GM23338 (cell line): ENCODE measurements at regions not wholly inside any gene's neighbourhood (a gene's known extent, or its start where the extent isn't known, plus 50 kb on each side); places are given as distances from the start of the nearest gene placed in this dataset.

Experiments used
- ATAC-seq: fragments of 200-7000 bp; cut with Tn5 transposase; 3 replicates; pipeline ENCODE4 v1.9.1; 2020
- DNase-seq: peaks from one replicate; pipeline ENCODE4 v3.0.0-alpha.2; 2015; ENCODE audit warnings: low spot score
- H2AFZ ChIP-seq: fragments of 200-600 bp; sonication (generic); 2 replicates; pipeline ENCODE4 v1.8.0; 2016; ENCODE audit warnings: antibody characterized with exemption, mild to moderate bottlenecking, moderate library complexity
- H3F3A ChIP-seq: fragments of 200-600 bp; sonication (generic); replicated peaks from 2 replicates; pipeline ENCODE4 v1.8.0; 2017; ENCODE audit warnings: antibody characterized with exemption, mixed run types, low read depth
- H3K27ac ChIP-seq: fragments of 200-600 bp; sonication (generic); 2 replicates; pipeline ENCODE4 v1.6.1; 2016; ENCODE audit warnings: low read depth
- H3K27me3 ChIP-seq: fragments of 200-600 bp; sonication (generic); 2 replicates; pipeline ENCODE4 v1.8.0; 2016; ENCODE audit warnings: mild to moderate bottlenecking, mixed run types, moderate library complexity; ENCODE audit not compliant: insufficient read depth
- H3K36me3 ChIP-seq: fragments of 200-600 bp; sonication (generic); 2 replicates; pipeline ENCODE4 v1.8.0; 2016; ENCODE audit warnings: mild to moderate bottlenecking; ENCODE audit not compliant: insufficient read depth
- H3K4me1 ChIP-seq: fragments of 200-600 bp; sonication (generic); 2 replicates; pipeline ENCODE4 v1.8.0; 2016; ENCODE audit warnings: mild to moderate bottlenecking, moderate library complexity; ENCODE audit not compliant: insufficient read depth
- H3K4me2 ChIP-seq: fragments of 200-600 bp; sonication (generic); 2 replicates; pipeline ENCODE4 v1.7.1; 2017; ENCODE audit warnings: mixed run types
- H3K4me3 ChIP-seq: fragments of 200-600 bp; sonication (generic); 2 replicates; pipeline ENCODE4 v1.6.1; 2016; ENCODE audit warnings: mixed run types
- H3K79me2 ChIP-seq: fragments of 200-600 bp; sonication (generic); replicated peaks from 2 replicates; pipeline ENCODE4 v1.8.0; 2017; ENCODE audit warnings: mild to moderate bottlenecking; ENCODE audit not compliant: insufficient read depth
- H3K9me2 ChIP-seq: fragments of 200-600 bp; sonication (generic); 2 replicates; pipeline ENCODE4 v1.8.0; 2017; ENCODE audit not compliant: insufficient read depth
- H4K20me1 ChIP-seq: fragments of 200-600 bp; sonication (generic); replicated peaks from 2 replicates; pipeline ENCODE4 v1.8.0; 2017; ENCODE audit warnings: mild to moderate bottlenecking; ENCODE audit not compliant: insufficient read depth
- H3K27ac Mint-ChIP-seq: 2 replicates; pipeline ENCODE4 v1.8.0; 2020; ENCODE audit warnings: inconsistent platforms, mild to moderate bottlenecking, moderate library complexity, mixed read lengths
- H3K27me3 Mint-ChIP-seq: 3 replicates; pipeline ENCODE4 v1.8.0; 2022; ENCODE audit warnings: low read depth, mild to moderate bottlenecking, moderate library complexity, mixed read lengths, inconsistent platforms; ENCODE audit not compliant: insufficient read depth, poor library complexity
- H3K36me3 Mint-ChIP-seq: 3 replicates; pipeline ENCODE4 v1.8.0; 2021; ENCODE audit warnings: low read depth, mild to moderate bottlenecking, inconsistent platforms, moderate library complexity, mixed read lengths
- H3K4me1 Mint-ChIP-seq: 3 replicates; pipeline ENCODE4 v1.8.0; 2020; ENCODE audit warnings: mild to moderate bottlenecking, inconsistent platforms, mixed read lengths
- H3K4me3 Mint-ChIP-seq: 3 replicates; pipeline ENCODE4 v1.8.0; 2021; ENCODE audit warnings: moderate library complexity, mild to moderate bottlenecking, inconsistent platforms, mixed read lengths
- H3K9me3 Mint-ChIP-seq: 3 replicates; pipeline ENCODE4 v1.8.0; 2020; ENCODE audit warnings: moderate library complexity, mild to moderate bottlenecking, inconsistent platforms, mixed read lengths
- CREB1 ChIP-seq: fragments of 250-450 bp; sonication (Bioruptor Pico); IDR thresholded peaks from 2 replicates; pipeline ENCODE4 v1.5.0; 2020; ENCODE audit warnings: low read depth, mild to moderate bottlenecking, moderate library complexity
- EZH2 ChIP-seq: fragments of 200-600 bp; sonication (generic); IDR thresholded peaks from one replicate; pipeline ENCODE4 v1.8.0; 2017; ENCODE audit warnings: antibody characterized with exemption, mild to moderate bottlenecking, low read depth; ENCODE audit not compliant: unreplicated experiment
- EZH2phosphoT487 ChIP-seq: fragments of 200-600 bp; sonication (generic); IDR thresholded peaks from one replicate; pipeline ENCODE4 v1.8.1; 2018; ENCODE audit warnings: antibody characterized with exemption; ENCODE audit not compliant: unreplicated experiment
- NANOG ChIP-seq: IDR thresholded peaks from 2 replicates; pipeline ENCODE4 v1.6.1; 2016; ENCODE audit warnings: antibody characterized with exemption, borderline replicate concordance
- POLR2AphosphoS5 ChIP-seq: IDR thresholded peaks from 2 replicates; pipeline ENCODE4 v1.6.1; 2016; ENCODE audit warnings: antibody characterized with exemption, low read depth
- STAT1 ChIP-seq: IDR thresholded peaks from one replicate; pipeline ENCODE4 v1.6.1; 2016; ENCODE audit warnings: antibody characterized with exemption; ENCODE audit not compliant: unreplicated experiment
- ZNF114 ChIP-seq: fragments of 250-450 bp; sonication (Bioruptor Pico); IDR thresholded peaks from 2 replicates; pipeline ENCODE4 v1.5.0; 2020; ENCODE audit warnings: mild to moderate bottlenecking, moderate library complexity
- TF ChIP-seq, protein P1 (sequence below): IDR thresholded peaks from one replicate; pipeline ENCODE4 v1.6.1; 2018; ENCODE audit warnings: antibody characterized with exemption; ENCODE audit not compliant: unreplicated experiment
- TF ChIP-seq, protein P2 (sequence below): IDR thresholded peaks from 2 replicates; pipeline ENCODE4 v1.6.1; 2016; ENCODE audit warnings: antibody characterized with exemption

DNA sequence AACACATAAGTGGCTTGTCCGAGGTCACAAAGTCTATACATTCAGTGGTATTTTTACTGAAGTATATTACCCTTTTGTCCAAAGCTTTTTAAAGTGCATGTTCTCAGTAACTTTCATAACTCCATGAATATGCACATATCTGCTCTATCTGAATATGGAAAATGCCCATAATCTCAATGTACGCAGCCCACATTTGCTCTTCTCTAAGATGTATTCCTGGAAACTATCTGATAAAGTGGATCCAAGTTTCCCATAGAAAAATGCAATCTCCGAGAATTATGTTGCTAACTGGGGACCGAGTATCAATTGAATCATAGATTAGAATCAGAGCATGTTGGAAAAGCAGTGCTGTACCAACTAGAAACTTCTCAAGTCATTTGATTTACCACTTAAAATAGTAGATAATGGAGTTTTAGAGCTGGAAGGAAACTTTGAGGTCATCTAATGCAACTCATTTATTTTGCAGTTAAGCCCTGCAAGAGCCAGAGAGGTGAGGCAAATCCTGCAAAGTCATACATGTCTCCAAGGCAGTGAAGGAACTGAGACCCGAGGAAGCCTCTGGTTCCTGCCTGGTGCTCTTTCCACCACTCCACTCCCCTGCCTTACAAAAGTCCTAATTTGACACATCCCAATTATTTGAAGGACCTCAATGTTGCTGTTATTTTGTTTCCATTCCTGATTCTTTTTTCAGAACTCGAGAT is 69.4 kb downstream of the CYCS start:
- no peaks in the 10 kb centered on the region for H3K36me3 Mint-ChIP-seq
- H2AFZ ChIP-seq = 0 out of 2 replicates have a peak overlapping the region, but pooled peaks have one; percentile 10
- no peaks in the 10 kb centered on the region; the same call in 1 of the 2 replicates for H3K4me1 ChIP-seq
- no peak overlapping the region for H3K4me2 ChIP-seq
- DNase-seq (no peak), ATAC-seq (no peak)
- no peaks in the 10 kb centered on the region for H3K79me2 ChIP-seq
- no peaks in the 10 kb centered on the region for H3F3A ChIP-seq
- H3K4me3 ChIP-seq = no peak overlapping the region
- H3K27ac ChIP-seq = no peak overlapping the region
- peaks cover 10% of the 10 kb centered on the region for H3K27me3 Mint-ChIP-seq
- H3K9me3 Mint-ChIP-seq = no peaks in the 10 kb centered on the region; the same call in 2 of the 3 replicates
- H3K9me2 ChIP-seq = no peaks in the 10 kb centered on the region
- no peaks in the 10 kb centered on the region for H4K20me1 ChIP-seq
- H3K4me1 Mint-ChIP-seq = peaks cover 7% of the 10 kb centered on the region; the same call in 2 of the 3 replicates
- TF ChIP-seq, protein P1, sequence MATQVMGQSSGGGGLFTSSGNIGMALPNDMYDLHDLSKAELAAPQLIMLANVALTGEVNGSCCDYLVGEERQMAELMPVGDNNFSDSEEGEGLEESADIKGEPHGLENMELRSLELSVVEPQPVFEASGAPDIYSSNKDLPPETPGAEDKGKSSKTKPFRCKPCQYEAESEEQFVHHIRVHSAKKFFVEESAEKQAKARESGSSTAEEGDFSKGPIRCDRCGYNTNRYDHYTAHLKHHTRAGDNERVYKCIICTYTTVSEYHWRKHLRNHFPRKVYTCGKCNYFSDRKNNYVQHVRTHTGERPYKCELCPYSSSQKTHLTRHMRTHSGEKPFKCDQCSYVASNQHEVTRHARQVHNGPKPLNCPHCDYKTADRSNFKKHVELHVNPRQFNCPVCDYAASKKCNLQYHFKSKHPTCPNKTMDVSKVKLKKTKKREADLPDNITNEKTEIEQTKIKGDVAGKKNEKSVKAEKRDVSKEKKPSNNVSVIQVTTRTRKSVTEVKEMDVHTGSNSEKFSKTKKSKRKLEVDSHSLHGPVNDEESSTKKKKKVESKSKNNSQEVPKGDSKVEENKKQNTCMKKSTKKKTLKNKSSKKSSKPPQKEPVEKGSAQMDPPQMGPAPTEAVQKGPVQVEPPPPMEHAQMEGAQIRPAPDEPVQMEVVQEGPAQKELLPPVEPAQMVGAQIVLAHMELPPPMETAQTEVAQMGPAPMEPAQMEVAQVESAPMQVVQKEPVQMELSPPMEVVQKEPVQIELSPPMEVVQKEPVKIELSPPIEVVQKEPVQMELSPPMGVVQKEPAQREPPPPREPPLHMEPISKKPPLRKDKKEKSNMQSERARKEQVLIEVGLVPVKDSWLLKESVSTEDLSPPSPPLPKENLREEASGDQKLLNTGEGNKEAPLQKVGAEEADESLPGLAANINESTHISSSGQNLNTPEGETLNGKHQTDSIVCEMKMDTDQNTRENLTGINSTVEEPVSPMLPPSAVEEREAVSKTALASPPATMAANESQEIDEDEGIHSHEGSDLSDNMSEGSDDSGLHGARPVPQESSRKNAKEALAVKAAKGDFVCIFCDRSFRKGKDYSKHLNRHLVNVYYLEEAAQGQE = no peak
- TF ChIP-seq, protein P2, sequence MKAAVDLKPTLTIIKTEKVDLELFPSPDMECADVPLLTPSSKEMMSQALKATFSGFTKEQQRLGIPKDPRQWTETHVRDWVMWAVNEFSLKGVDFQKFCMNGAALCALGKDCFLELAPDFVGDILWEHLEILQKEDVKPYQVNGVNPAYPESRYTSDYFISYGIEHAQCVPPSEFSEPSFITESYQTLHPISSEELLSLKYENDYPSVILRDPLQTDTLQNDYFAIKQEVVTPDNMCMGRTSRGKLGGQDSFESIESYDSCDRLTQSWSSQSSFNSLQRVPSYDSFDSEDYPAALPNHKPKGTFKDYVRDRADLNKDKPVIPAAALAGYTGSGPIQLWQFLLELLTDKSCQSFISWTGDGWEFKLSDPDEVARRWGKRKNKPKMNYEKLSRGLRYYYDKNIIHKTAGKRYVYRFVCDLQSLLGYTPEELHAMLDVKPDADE = no peak
- no peak for TF ChIP-seq CREB1
- H3K27me3 ChIP-seq = no peaks in the 10 kb centered on the region
- H3K27ac Mint-ChIP-seq = no peak overlapping the region
- no peak overlapping the region for H3K4me3 Mint-ChIP-seq
- H3K36me3 ChIP-seq = no peaks in the 10 kb centered on the region

DNA sequence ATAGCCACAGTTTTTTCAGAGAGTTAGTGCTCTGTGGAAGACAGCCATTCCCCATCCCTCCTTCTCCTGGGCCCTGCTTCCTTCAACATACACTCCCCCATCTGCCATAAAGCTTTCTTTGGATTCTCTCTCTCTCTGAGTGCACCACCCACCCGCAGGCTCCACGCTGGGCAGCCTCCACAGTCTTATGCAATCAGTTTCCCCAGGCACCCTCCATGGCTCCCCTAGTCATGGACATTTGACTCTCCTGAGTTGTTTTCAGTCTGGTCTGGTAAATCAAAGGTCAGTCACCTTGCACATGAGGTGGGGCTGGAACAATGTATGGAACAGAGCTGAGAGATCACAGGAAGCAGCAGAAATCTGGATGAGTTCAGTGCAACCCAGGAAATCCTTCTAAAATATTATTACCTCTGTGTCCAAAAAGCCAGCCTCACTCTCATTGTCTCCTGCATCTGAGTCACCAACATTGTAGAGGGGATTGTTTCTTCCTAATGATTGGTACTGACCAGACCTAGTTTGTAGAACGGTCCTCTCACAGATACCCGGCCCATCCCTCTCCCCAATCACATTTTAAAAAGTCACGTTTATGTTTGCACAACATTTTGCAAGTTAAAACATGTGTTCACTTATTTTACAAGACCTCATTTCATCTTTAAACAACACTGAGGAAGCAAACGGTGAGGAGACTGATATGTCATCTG is 70.1 kb downstream of the CYCS start:
- ATAC-seq (no peak), DNase-seq (no peak)
- Histone ChIP-seq H3K4me2 (no peak overlapping the region), H3K9me2 (no peaks in the 10 kb centered on the region), H3F3A (no peaks in the 10 kb centered on the region), H3K4me1 (no peaks in the 10 kb centered on the region; the same call in 1 of the 2 replicates), H3K27me3 (no peaks in the 10 kb centered on the region), H3K27ac (no peak overlapping the region), H2AFZ (0 out of 2 replicates have a peak overlapping the region, but pooled peaks have one; percentile 10), H3K36me3 (no peaks in the 10 kb centered on the region), H4K20me1 (no peaks in the 10 kb centered on the region), H3K79me2 (no peaks in the 10 kb centered on the region), H3K4me3 (no peak overlapping the region)
- no peaks in the 10 kb centered on the region for H3K36me3 Mint-ChIP-seq
- no peak overlapping the region for H3K4me3 Mint-ChIP-seq
- H3K27ac Mint-ChIP-seq = no peak overlapping the region
- H3K9me3 Mint-ChIP-seq = no peaks in the 10 kb centered on the region; the same call in 2 of the 3 replicates
- H3K4me1 Mint-ChIP-seq = peaks cover 7% of the 10 kb centered on the region; the same call in 2 of the 3 replicates
- peaks cover 10% of the 10 kb centered on the region for H3K27me3 Mint-ChIP-seq
- TF ChIP-seq POLR2AphosphoS5 (no peak), ZNF114 (CRISPR knock-in tag) (no peak), EZH2phosphoT487 (no peak), EZH2 (no peak), STAT1 (no peak), CREB1 (no peak), NANOG (no peak)
- TF ChIP-seq, protein P2 = no peak
